Activated gamma-delta T cell treated with anti-CD3 and anti-CD28 coated beads, Interleukin-2, amount 50 U/mL, for 16 hours (primary cell): ENCODE measurements at regions not wholly inside any gene's neighbourhood (a gene's known extent, or its start where the extent isn't known, plus 50 kb on each side); places are given as distances from the start of the nearest gene placed in this dataset.

ENCODE experiments used
- DNase-seq: peaks from one replicate; pipeline ENCODE4 v3.0.0-alpha.2; 2020; ENCODE audit warnings: low read depth

- DNase-seq: no peak
Measured at GRCh38 chr10:32169556-32169955, 113.3 kb upstream of the KIF5B start.

GRCh38 chr10:32167450-32167849, 111.2 kb upstream of the KIF5B start:
- no peak for DNase-seq

- DNase-seq: no peak
Measured at GRCh38 chr10:32166365-32166764, 110.1 kb upstream of the KIF5B start.

GRCh38 chr10:32163762-32164148, 107.5 kb upstream of the KIF5B start:
- no peak for DNase-seq

- DNase-seq: no peak
Measured at GRCh38 chr10:32163071-32163761, 107.0 kb upstream of the KIF5B start.

GRCh38 chr10:32161586-32161985, 105.4 kb upstream of the KIF5B start:
- no peak for DNase-seq

GRCh38 chr10:32160864-32161263, 104.6 kb upstream of the KIF5B start:
- DNase-seq: no peak

GRCh38 chr10:32159264-32159663, 103.0 kb upstream of the KIF5B start:
- DNase-seq: no peak

GRCh38 chr10:32156031-32156495, 99.8 kb upstream of the KIF5B start:
- DNase-seq: no peak

- DNase-seq: no peak
Measured at GRCh38 chr10:32155075-32155516, 98.9 kb upstream of the KIF5B start.

- no peak for DNase-seq
Measured at GRCh38 chr10:32153931-32154330, 97.7 kb upstream of the KIF5B start.

GRCh38 chr10:32153252-32153651, 97.0 kb upstream of the KIF5B start:
- DNase-seq: no peak

GRCh38 chr10:32151871-32152270, 95.6 kb upstream of the KIF5B start:
- no peak for DNase-seq

GRCh38 chr10:32150532-32151101, 94.4 kb upstream of the KIF5B start:
- no peak for DNase-seq

GRCh38 chr10:32149252-32149955, 93.2 kb upstream of the KIF5B start:
- no peak for DNase-seq

- no peak for DNase-seq
Measured at GRCh38 chr10:32148864-32149251, 92.6 kb upstream of the KIF5B start.

GRCh38 chr10:32147730-32148129, 91.5 kb upstream of the KIF5B start:
- no peak for DNase-seq

- no peak for DNase-seq
Measured at GRCh38 chr10:32146166-32146565, 89.9 kb upstream of the KIF5B start.

- DNase-seq: no peak
Measured at GRCh38 chr10:32144817-32145688, 88.8 kb upstream of the KIF5B start.

GRCh38 chr10:32143302-32143847, 87.2 kb upstream of the KIF5B start:
- no peak for DNase-seq

- no peak for DNase-seq
Measured at GRCh38 chr10:32142646-32143045, 86.4 kb upstream of the KIF5B start.
